Mesothelial cell of epicardium (in vitro differentiated cells): ENCODE measurements at regions not wholly inside any gene's neighbourhood (a gene's known extent, or its start where the extent isn't known, plus 50 kb on each side); places are given as distances from the start of the nearest gene placed in this dataset.

ENCODE experiments used
- DNase-seq, 2 experiments: peaks; one replicate each; pipeline ENCODE4 v3.0.0; 2021; ENCODE audit warnings: low spot score in 2 of 2; ENCODE audit not compliant: unreplicated experiment in 2 of 2
- H3K27ac Mint-ChIP-seq: 2 replicates; pipeline ENCODE4 v1.8.0; 2021; ENCODE audit warnings: mixed read lengths
- H3K27me3 Mint-ChIP-seq: 2 replicates; pipeline ENCODE4 v1.8.0; 2021; ENCODE audit warnings: low read depth, mixed read lengths
- H3K36me3 Mint-ChIP-seq: 2 replicates; pipeline ENCODE4 v1.8.0; 2021; ENCODE audit warnings: mixed read lengths
- H3K4me1 Mint-ChIP-seq: 2 replicates; pipeline ENCODE4 v1.8.0; 2021; ENCODE audit warnings: mixed read lengths
- H3K4me3 Mint-ChIP-seq: 2 replicates; pipeline ENCODE4 v1.8.0; 2021; ENCODE audit warnings: mild to moderate bottlenecking, moderate library complexity, mixed read lengths
- H3K9me3 Mint-ChIP-seq: 2 replicates; pipeline ENCODE4 v1.8.0; 2021; ENCODE audit warnings: mixed read lengths
- TF ChIP-seq, protein P1 (sequence below): fragments of 200-600 bp; sonication (generic); IDR thresholded peaks from one replicate; pipeline ENCODE4 v1.5.0; 2021; ENCODE audit warnings: antibody characterized with exemption; ENCODE audit not compliant: unreplicated experiment

DNA sequence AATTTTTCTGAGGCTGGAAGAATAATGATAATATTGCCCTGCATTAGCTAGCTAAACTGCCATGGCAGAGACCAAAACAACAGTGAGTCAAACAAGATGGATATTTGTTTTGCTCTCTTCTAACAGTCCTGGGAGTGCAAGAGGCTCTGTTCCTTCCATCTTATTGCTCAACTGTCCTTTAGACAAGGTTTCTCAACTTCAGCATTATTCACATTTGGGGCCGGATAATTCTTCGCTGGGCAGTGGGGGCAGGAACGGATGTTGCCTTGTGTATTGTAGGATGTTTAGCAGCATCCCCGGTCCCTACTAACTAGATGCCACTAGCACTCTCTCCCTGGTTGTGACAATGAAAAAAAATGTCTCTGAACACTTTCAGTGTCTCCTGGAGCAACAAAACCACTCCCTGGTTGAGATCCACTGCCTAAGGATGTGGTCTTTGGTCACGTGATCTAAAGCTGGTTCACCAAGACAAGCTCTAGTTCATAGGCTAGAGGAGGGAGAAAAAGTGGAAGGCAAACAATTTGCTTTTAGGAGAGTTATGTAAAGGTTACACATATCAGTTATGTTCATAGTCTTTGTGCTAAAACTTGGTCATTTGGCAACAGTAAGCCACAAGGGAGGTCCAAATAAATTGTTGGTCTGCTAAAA, 144.4 kb downstream of the PCTP start:
- H3K4me3 Mint-ChIP-seq, result no peak overlapping the region
- peaks cover 14% of the 10 kb centered on the region for H3K27me3 Mint-ChIP-seq
- H3K4me1 Mint-ChIP-seq, result no peaks in the 10 kb centered on the region
- no peak overlapping the region for H3K27ac Mint-ChIP-seq
- no peaks in the 10 kb centered on the region for H3K36me3 Mint-ChIP-seq
- TF ChIP-seq, protein P1, sequence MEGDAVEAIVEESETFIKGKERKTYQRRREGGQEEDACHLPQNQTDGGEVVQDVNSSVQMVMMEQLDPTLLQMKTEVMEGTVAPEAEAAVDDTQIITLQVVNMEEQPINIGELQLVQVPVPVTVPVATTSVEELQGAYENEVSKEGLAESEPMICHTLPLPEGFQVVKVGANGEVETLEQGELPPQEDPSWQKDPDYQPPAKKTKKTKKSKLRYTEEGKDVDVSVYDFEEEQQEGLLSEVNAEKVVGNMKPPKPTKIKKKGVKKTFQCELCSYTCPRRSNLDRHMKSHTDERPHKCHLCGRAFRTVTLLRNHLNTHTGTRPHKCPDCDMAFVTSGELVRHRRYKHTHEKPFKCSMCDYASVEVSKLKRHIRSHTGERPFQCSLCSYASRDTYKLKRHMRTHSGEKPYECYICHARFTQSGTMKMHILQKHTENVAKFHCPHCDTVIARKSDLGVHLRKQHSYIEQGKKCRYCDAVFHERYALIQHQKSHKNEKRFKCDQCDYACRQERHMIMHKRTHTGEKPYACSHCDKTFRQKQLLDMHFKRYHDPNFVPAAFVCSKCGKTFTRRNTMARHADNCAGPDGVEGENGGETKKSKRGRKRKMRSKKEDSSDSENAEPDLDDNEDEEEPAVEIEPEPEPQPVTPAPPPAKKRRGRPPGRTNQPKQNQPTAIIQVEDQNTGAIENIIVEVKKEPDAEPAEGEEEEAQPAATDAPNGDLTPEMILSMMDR, result no peak
- DNase-seq, result no peak
- peaks cover 14% of the 10 kb centered on the region for H3K9me3 Mint-ChIP-seq

DNA sequence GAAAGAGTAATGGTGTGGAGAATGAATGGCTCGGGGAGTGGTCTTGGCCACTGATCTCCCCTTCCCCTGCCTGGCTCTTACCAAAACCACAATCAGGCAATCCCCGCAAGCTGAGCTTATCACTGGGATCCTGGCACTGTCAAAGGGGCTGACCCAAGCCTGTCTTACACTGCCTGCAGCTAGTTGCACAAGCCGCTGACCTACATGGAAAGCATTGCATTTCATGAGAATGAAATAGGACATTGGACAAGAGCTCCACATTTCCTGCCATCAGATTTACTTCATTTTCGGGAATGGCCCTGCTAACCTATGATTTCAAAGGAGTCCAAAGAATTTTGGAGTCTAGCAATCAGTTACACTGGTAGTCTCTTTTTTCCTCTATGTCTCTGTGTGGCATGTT, 146.4 kb downstream of the PCTP start:
- Mint-ChIP-seq H3K4me1 (no peaks in the 10 kb centered on the region), H3K9me3 (no peaks in the 10 kb centered on the region), H3K27me3 (peaks cover 8% of the 10 kb centered on the region), H3K36me3 (no peaks in the 10 kb centered on the region), H3K27ac (no peak overlapping the region), H3K4me3 (no peak overlapping the region)
- TF ChIP-seq, protein P1, result no peak
- DNase-seq, result no peak

DNA sequence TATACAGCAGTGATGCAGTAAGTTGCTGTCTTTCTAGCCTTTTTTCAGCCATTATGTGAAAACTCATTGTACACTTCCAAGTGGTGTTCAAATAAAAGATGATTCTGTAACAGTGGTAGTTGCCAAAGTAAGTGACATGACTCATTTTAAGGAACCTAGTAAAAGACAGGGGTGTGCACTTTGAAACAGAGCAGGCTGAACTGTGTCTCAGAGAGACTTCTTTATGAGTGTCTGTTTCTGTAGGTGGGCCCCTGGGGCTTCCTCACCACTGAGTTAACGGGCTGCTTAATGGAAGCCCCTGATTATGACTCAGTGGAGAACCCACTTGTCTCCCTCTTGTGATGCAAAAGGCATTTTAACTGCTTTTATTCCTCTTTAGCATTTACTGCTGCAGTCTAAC, 147.3 kb downstream of the PCTP start:
- Mint-ChIP-seq H3K27ac (no peak overlapping the region), H3K4me3 (no peak overlapping the region), H3K36me3 (no peaks in the 10 kb centered on the region), H3K27me3 (peaks cover 12% of the 10 kb centered on the region), H3K9me3 (no peaks in the 10 kb centered on the region), H3K4me1 (no peaks in the 10 kb centered on the region)
- DNase-seq, result no peak
- TF ChIP-seq, protein P1, result no peak

GRCh38 chr17:55900188-55900587, 149.3 kb downstream of the PCTP start:
- Mint-ChIP-seq H3K4me1 (no peaks in the 10 kb centered on the region), H3K27ac (no peak overlapping the region), H3K36me3 (no peaks in the 10 kb centered on the region), H3K27me3 (peaks cover 27% of the 10 kb centered on the region), H3K9me3 (no peaks in the 10 kb centered on the region), H3K4me3 (no peak overlapping the region)
- TF ChIP-seq, protein P1, result no peak
- DNase-seq, result no peak

DNA sequence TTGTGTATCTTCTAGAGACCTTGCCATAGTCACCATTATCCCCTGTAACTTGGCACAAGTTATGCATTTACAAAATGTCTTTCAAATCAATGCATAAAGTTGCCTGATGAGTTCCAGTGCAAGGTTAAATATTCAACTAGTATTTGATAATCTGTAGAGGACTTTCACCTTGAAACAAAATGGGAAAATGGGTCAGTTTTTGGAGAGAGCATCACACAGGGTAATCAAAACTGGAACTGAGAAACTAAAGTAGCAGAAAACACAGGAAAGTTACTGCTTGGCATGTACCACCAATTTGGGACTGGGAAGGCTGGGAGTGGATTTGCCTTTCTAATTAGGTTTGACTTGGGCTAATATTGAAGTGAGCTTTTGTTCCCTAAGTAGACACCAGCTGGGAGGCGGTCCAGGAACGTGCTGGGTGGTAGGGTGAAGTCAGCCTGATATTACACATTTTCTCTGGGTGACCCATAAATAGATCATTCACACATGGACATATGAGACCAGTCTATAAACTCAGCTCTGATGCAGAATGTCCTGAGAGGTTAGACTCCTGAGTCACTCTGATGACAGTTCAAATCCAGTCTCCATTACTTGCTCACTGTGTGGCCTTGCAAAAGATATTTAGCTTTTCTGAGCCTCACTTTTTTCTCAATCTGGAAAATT, 152.3 kb downstream of the PCTP start:
- no peak overlapping the region for H3K4me3 Mint-ChIP-seq
- TF ChIP-seq, protein P1, result no peak
- no peaks in the 10 kb centered on the region for H3K4me1 Mint-ChIP-seq
- H3K27ac Mint-ChIP-seq, result no peak overlapping the region
- no peak for DNase-seq
- H3K9me3 Mint-ChIP-seq, result peaks cover 8% of the 10 kb centered on the region
- peaks cover 36% of the 10 kb centered on the region for H3K27me3 Mint-ChIP-seq
- no peaks in the 10 kb centered on the region for H3K36me3 Mint-ChIP-seq
